ENCODE measurements at regions not wholly inside any gene's neighbourhood (a gene's known extent, or its start where the extent isn't known, plus 50 kb on each side); places are given as distances from the start of the nearest gene placed in this dataset.
"Not testable (repeated sequence)": the region's sequence is repeated elsewhere in the genome, so short reads cannot be mapped to it uniquely, and the experiment has no call there.

DNA sequence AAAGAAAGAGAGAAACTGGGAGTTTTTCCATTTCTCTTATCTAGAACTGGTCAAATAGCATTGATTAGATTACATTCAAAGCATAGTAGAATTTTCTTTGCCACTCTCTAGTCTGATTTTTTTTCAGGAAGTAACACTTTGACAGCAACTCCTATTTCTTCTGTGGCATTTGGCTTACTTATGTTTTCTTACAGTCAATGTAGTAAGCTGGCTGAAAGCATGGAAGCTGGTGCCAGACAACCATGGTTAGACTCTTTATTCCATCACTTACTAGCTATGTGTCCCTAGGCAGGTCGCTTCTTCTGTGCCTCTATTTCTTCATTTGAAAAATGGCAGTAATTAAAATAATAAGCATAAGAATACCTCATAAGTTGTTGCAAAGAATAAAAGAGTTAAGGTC lies 54.2 kb upstream of the OPRM1 start:
- Mint-ChIP-seq H3K36me3 (ENCODE audit: low read depth) (no peaks in the 10 kb centered on the region), H3K27me3 (ENCODE audit: low read depth) (no peaks in the 10 kb centered on the region), H3K27ac (no peak overlapping the region), H3K9me3 (no peaks in the 10 kb centered on the region), H3K4me1 (no peaks in the 10 kb centered on the region), H3K4me3 (no peak overlapping the region)
- TF ChIP-seq, protein P1, sequence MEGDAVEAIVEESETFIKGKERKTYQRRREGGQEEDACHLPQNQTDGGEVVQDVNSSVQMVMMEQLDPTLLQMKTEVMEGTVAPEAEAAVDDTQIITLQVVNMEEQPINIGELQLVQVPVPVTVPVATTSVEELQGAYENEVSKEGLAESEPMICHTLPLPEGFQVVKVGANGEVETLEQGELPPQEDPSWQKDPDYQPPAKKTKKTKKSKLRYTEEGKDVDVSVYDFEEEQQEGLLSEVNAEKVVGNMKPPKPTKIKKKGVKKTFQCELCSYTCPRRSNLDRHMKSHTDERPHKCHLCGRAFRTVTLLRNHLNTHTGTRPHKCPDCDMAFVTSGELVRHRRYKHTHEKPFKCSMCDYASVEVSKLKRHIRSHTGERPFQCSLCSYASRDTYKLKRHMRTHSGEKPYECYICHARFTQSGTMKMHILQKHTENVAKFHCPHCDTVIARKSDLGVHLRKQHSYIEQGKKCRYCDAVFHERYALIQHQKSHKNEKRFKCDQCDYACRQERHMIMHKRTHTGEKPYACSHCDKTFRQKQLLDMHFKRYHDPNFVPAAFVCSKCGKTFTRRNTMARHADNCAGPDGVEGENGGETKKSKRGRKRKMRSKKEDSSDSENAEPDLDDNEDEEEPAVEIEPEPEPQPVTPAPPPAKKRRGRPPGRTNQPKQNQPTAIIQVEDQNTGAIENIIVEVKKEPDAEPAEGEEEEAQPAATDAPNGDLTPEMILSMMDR (IDR thresholded peaks at IDR 0.05; ENCODE audit: unreplicated experiment in 3 of 3) = no peak

DNA sequence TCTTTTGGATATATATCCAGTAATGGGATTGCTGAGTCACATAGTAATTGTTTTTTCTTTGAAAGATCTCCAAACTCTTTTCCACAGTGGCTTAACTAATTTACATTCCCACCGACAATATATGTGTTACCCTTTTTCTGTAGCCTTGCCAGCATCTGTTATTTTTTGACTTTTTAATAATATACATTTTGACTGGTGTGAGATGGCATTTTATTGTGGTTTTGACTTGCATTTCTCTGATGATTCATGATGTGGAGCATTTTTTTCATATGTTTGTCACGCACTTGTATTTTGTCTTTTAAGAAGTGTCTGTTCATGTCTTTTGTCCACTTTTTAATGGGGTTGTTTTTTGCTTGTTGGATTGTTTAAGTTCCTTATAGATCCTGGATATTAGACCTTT lies 58.9 kb upstream of the OPRM1 start:
- H3K4me1 Mint-ChIP-seq = no peaks in the 10 kb centered on the region
- TF ChIP-seq, protein P1 (IDR thresholded peaks at IDR 0.05; ENCODE audit: unreplicated experiment in 3 of 3) = no peak
- no peak overlapping the region for H3K27ac Mint-ChIP-seq
- no peaks in the 10 kb centered on the region for H3K27me3 Mint-ChIP-seq (ENCODE audit: low read depth)
- H3K4me3 Mint-ChIP-seq = no peak overlapping the region
- no peaks in the 10 kb centered on the region for H3K9me3 Mint-ChIP-seq
- H3K36me3 Mint-ChIP-seq (ENCODE audit: low read depth) = no peaks in the 10 kb centered on the region

DNA sequence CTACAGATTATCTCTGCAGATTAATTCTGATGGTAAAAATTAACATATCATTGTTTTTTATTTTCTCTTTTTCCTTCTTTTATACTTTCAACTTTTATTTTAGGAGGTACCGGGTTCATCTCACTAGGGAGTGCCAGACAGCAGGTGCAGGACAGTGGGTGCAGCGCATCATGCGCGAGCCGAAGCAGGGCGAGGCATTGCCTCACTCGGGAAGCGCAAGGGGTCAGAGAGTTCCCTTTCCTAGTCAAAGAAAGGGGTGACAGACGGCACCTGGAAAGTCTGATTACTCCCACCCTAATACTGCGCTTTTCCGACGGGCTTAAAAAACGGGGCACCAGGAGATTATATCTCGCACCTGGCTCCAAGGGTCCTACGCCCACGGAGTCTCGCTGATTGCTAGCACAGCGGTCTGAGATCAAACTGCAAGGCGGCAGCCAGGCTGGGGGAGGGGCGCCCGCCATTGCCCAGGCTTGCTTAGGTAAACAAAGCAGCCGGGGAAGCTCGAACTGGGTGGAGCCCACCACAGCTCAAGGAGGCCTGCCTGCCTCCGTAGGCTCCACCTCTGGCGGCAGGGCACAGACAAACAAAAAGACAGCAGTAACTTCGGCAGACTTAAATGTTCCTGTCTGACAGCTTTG lies 60.0 kb upstream of the OPRM1 start:
- H3K4me3 Mint-ChIP-seq; H3K4me1 Mint-ChIP-seq; H3K9me3 Mint-ChIP-seq; H3K27ac Mint-ChIP-seq; H3K27me3 Mint-ChIP-seq (ENCODE audit: low read depth); H3K36me3 Mint-ChIP-seq (ENCODE audit: low read depth): not testable (repeated sequence)

DNA sequence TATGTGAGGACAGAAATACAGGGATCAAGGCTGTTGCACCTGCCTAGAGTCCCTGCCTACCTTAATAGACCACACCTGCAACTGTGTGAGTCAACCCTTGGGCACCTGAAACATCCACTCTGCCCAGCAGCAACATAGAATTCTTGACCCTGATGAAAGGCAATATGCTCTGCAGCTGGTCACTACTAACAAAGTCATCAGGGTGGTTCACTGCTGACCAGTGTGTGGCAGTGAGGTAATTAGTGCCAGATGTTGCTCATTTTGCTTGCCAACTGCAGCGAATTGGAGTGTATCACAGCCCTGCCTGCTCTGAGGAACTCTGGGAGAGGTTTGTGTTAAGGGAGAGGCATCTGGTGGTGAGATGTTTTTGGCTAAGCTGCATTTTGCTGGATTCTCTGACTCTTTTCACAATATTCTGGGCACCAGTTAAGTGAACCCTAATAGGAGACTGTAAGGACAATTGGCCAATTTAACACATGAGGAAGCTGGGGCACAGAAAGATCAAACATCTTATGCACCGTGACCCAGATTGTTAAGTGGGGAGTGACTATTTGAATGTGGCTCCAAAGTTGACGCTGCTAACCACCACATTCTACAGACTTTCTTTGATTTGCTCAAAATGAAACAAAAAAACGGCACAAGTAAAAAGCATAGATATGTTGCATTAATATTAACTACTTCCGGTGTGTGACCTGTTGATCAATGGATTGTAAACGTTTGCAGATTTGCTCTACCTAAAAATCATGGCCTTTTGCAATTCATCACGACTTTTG lies 61.9 kb upstream of the OPRM1 start:
- TF ChIP-seq, protein P1 (IDR thresholded peaks at IDR 0.05; ENCODE audit: unreplicated experiment in 3 of 3) = no peak
- Mint-ChIP-seq H3K9me3 (no peaks in the 10 kb centered on the region), H3K27ac (no peak overlapping the region), H3K4me1 (no peaks in the 10 kb centered on the region), H3K4me3 (no peak overlapping the region), H3K36me3 (ENCODE audit: low read depth) (no peaks in the 10 kb centered on the region), H3K27me3 (ENCODE audit: low read depth) (no peaks in the 10 kb centered on the region)

DNA sequence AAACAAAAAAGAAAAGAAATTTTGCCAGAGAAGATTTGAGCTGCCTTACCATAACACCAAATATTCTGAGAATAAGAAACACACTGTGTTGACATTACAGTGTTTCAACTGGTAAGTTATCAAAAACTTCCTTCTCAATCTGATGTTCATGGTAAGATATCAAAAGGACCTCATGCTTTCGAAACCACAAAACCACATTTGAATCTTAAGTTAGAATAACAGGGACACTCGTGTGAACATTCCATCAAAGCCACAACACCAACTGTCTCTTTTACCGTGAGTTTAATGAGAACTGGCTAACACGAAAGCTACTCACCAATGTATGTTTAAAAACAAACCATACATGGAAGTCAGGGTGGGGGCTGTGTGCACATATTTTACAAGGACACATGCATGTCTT lies 73.0 kb upstream of the OPRM1 start:
- TF ChIP-seq, protein P1 (IDR thresholded peaks at IDR 0.05; ENCODE audit: unreplicated experiment in 3 of 3) = no peak
- H3K36me3 Mint-ChIP-seq (ENCODE audit: low read depth) = no peaks in the 10 kb centered on the region
- no peaks in the 10 kb centered on the region for H3K27me3 Mint-ChIP-seq (ENCODE audit: low read depth)
- H3K27ac Mint-ChIP-seq = no peak overlapping the region
- no peaks in the 10 kb centered on the region for H3K9me3 Mint-ChIP-seq
- H3K4me3 Mint-ChIP-seq = no peak overlapping the region
- H3K4me1 Mint-ChIP-seq = peaks cover 10% of the 10 kb centered on the region

DNA sequence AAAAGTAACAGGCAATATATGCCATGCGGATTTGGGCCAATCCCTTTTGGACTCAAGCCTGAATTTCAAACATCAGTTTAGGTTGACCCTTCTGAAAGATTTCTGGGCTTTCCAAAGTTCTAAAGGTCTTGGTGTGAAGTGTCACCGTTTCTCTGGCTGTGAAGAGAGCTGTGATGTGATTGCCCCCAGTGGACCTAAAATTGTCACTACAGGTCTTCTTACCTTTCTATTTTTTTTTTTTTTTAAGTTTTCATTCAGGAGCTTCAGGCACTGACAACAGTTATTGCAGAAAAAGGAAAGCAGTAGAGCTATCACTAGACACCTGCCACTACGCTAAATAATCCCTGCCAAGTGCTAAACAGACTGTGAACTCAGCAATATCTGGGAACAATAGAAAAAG lies 75.7 kb upstream of the OPRM1 start:
- no peaks in the 10 kb centered on the region for H3K36me3 Mint-ChIP-seq (ENCODE audit: low read depth)
- no peaks in the 10 kb centered on the region for H3K27me3 Mint-ChIP-seq (ENCODE audit: low read depth)
- TF ChIP-seq, protein P1 (IDR thresholded peaks at IDR 0.05; ENCODE audit: unreplicated experiment in 3 of 3) = no peak
- H3K4me3 Mint-ChIP-seq = no peak overlapping the region
- H3K9me3 Mint-ChIP-seq = no peaks in the 10 kb centered on the region
- no peak overlapping the region for H3K27ac Mint-ChIP-seq
- H3K4me1 Mint-ChIP-seq = peaks cover 29% of the 10 kb centered on the region

Measured in nephron (organoid).